ENCODE measurements at regions not wholly inside any gene's neighbourhood (a gene's known extent, or its start where the extent isn't known, plus 50 kb on each side); places are given as distances from the start of the nearest gene placed in this dataset.

- intact Hi-C loops (cut with DNase I; ENCODE audit: low total_unique reads) = no loop called here
- TF ChIP-seq CTCF (IDR thresholded peaks at IDR 0.05) (no peak), POLR2A (IDR thresholded peaks at IDR 0.05) (no peak)
- H3K4me3 ChIP-seq (ENCODE audit: low read depth, poor library complexity, severe bottlenecking) = no peak overlapping the region
- no peak for DNase-seq (ENCODE audit: low spot score in 2 of 2)
- 51 to 55% methylated on average over 2 of the region's 2 CpGs for WGBS, 2 donors
Observed at GRCh38 chrX:74251006-74251930, 52.7 kb upstream of the ZCCHC13 start.

- intact Hi-C loops (cut with DNase I; ENCODE audit: low total_unique reads) = no loop called here
- DNase-seq (ENCODE audit: low spot score in 2 of 2) = no peak
- TF ChIP-seq CTCF (IDR thresholded peaks at IDR 0.05) (no peak), POLR2A (IDR thresholded peaks at IDR 0.05) (no peak)
- H3K4me3 ChIP-seq (ENCODE audit: low read depth, poor library complexity, severe bottlenecking) = no peak overlapping the region
- WGBS, 2 donors = 75 to 77% methylated on average over 2 of the region's 2 CpGs
Observed at GRCh38 chrX:74250574-74250973, 53.4 kb upstream of the ZCCHC13 start.

- TF ChIP-seq CTCF (IDR thresholded peaks at IDR 0.05) (no peak), POLR2A (IDR thresholded peaks at IDR 0.05) (no peak)
- no peak overlapping the region for H3K4me3 ChIP-seq (ENCODE audit: low read depth, poor library complexity, severe bottlenecking)
- 52 to 89% methylated on average over 11 of the region's 11 CpGs for WGBS, 2 donors
- intact Hi-C loops (cut with DNase I; ENCODE audit: low total_unique reads) = no loop called here
- DNase-seq (ENCODE audit: low spot score in 2 of 2) = no peak
Observed at GRCh38 chrX:74249963-74250362, 54.0 kb upstream of the ZCCHC13 start.

- no peak for TF ChIP-seq POLR2A (IDR thresholded peaks at IDR 0.05)
- TF ChIP-seq CTCF (IDR thresholded peaks at IDR 0.05) = no peak
- DNase-seq (ENCODE audit: low spot score in 2 of 2) = no peak
- H3K4me3 ChIP-seq (ENCODE audit: low read depth, poor library complexity, severe bottlenecking) = no peak overlapping the region
- 46 to 59% methylated on average over 4 of the region's 4 CpGs for WGBS, 2 donors
- intact Hi-C loops (cut with DNase I; ENCODE audit: low total_unique reads) = no loop called here
Observed at GRCh38 chrX:74248889-74249288, 55.1 kb upstream of the ZCCHC13 start.

GRCh38 chrX:74246524-74246923 is 57.5 kb upstream of the ZCCHC13 start:
- intact Hi-C loops (cut with DNase I; ENCODE audit: low total_unique reads) = no loop called here
- no peak overlapping the region for H3K4me3 ChIP-seq (ENCODE audit: low read depth, poor library complexity, severe bottlenecking)
- TF ChIP-seq CTCF (IDR thresholded peaks at IDR 0.05) = no peak
- TF ChIP-seq POLR2A (IDR thresholded peaks at IDR 0.05) = no peak
- DNase-seq (ENCODE audit: low spot score in 2 of 2) = no peak
